Kidney (tissue), 13 donors: ENCODE measurements at regions not wholly inside any gene's neighbourhood (a gene's known extent, or its start where the extent isn't known, plus 50 kb on each side); places are given as distances from the start of the nearest gene placed in this dataset.

ENCODE experiments used
- DNase-seq, 5 donors: peaks; one replicate each; pipeline ENCODE4 v3.0.0-alpha.2; 2013 to 2020
- FAIRE-seq: peaks from 2 replicates; lab custom pipeline; 2012; peaks lifted over from hg19 to GRCh38; lab: Jason Lieb, UNC
- H3K27ac ChIP-seq, 2 donors: one replicate each; pipeline ENCODE4 v1.7.0; 2013; ENCODE audit warnings: low read depth in 2 of 2, low read length in 2 of 2, inconsistent platforms in 1 of 2
- H3K27me3 ChIP-seq: one replicate; pipeline ENCODE4 v1.7.1; 2013; ENCODE audit warnings: low read length, inconsistent platforms; ENCODE audit not compliant: control insufficient read depth, insufficient read depth
- H3K36me3 ChIP-seq, 3 donors: one replicate each; pipeline versions ENCODE4 v1.7.0 to v1.7.1; 2013; ENCODE audit warnings: low read length in 3 of 3, control low read depth in 1 of 3, inconsistent platforms in 1 of 3; ENCODE audit not compliant: insufficient read depth in 3 of 3, control insufficient read depth in 2 of 3
- H3K4me1 ChIP-seq, 3 donors: one replicate each; pipeline versions ENCODE4 v1.7.0 to v1.7.1; 2013; ENCODE audit warnings: low read length in 3 of 3, inconsistent platforms in 1 of 3, low read depth in 1 of 3; ENCODE audit not compliant: control insufficient read depth in 2 of 3, insufficient read depth in 2 of 3
- H3K4me3 ChIP-seq, 3 donors: one replicate each; pipeline versions ENCODE4 v1.7.0 to v1.8.1; 2013; ENCODE audit warnings: low read length in 3 of 3, control low read depth in 1 of 3, inconsistent platforms in 1 of 3
- H3K9ac ChIP-seq, 3 donors: one replicate each; pipeline versions ENCODE4 v1.7.0 to v1.7.1; 2013; ENCODE audit warnings: low read length in 3 of 3, control low read depth in 1 of 3, inconsistent platforms in 1 of 3
- H3K9me3 ChIP-seq, 3 donors: one replicate each; pipeline versions ENCODE4 v1.7.0 to v1.7.1; 2013; ENCODE audit warnings: low read length in 3 of 3, control low read depth in 1 of 3, inconsistent platforms in 1 of 3; ENCODE audit not compliant: control insufficient read depth in 2 of 3, insufficient read depth in 1 of 3
- CTCF ChIP-seq: IDR thresholded peaks from 3 replicates; pipeline ENCODE4 v1.5.1; 2012; ENCODE audit warnings: mild to moderate bottlenecking, moderate library complexity, borderline replicate concordance; ENCODE audit not compliant: insufficient read depth; ENCODE audit errors: extremely low read depth
- intact Hi-C: fragments of 100-400 bp; cut with DNase I; formaldehyde crosslinking; loops from one replicate; pipeline ENCODE4 v1.11.1; 2022
- donor health status: control.
- donor health status: control.
- donor health status: control.
- donor health status: control.
- donor health status: control.
- donor health status: DM: yes; HTN: yes; CAD: no.
- donor health status: Normal renal cell carcinoma (clear cell type).

DNA sequence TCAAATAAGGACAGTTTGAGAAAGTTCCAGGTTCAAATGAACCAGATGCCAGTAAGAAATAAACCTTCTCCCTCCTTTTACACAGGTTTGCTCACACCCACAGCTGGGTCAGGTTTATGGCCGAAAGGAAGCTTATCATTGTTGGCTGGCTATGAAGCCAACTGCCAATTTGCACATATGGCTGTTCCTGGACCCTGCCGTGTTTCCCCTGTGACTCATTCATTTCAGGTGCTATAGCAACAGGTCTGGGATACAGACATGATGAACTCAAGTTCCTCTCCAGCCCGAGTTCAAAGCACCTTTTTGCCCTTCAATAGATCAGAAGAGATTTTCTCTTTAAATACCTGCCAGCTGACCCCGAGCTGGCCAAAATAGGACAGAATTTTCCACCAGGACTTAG lies 134.4 kb upstream of the SMYD2 start:
- no peak overlapping the region for H3K27ac ChIP-seq
- no peak overlapping the region for H3K9ac ChIP-seq
- H3K27me3 ChIP-seq = no peaks in the 10 kb centered on the region
- no peaks in the 10 kb centered on the region for H3K36me3 ChIP-seq
- H3K4me1 ChIP-seq = no peaks in the 10 kb centered on the region
- DNase-seq (no peak), FAIRE-seq (no peak)
- no peaks in the 10 kb centered on the region for H3K9me3 ChIP-seq
- no peak overlapping the region for H3K4me3 ChIP-seq
- intact Hi-C loops = no loop called here
- TF ChIP-seq CTCF = no peak

GRCh38 chr1:214154596-214155292 lies 126.2 kb upstream of the SMYD2 start:
- DNase-seq = peak in 1 of 5 donors; percentile 52
- H3K36me3 ChIP-seq = no peaks in the 10 kb centered on the region
- FAIRE-seq = no peak
- no peak overlapping the region for H3K27ac ChIP-seq
- H3K4me1 ChIP-seq = no peaks in the 10 kb centered on the region
- no peaks in the 10 kb centered on the region for H3K27me3 ChIP-seq
- H3K9ac ChIP-seq = no peak overlapping the region
- intact Hi-C loops = no loop called here
- TF ChIP-seq CTCF = no peak
- H3K4me3 ChIP-seq = no peak overlapping the region
- no peaks in the 10 kb centered on the region for H3K9me3 ChIP-seq

DNA sequence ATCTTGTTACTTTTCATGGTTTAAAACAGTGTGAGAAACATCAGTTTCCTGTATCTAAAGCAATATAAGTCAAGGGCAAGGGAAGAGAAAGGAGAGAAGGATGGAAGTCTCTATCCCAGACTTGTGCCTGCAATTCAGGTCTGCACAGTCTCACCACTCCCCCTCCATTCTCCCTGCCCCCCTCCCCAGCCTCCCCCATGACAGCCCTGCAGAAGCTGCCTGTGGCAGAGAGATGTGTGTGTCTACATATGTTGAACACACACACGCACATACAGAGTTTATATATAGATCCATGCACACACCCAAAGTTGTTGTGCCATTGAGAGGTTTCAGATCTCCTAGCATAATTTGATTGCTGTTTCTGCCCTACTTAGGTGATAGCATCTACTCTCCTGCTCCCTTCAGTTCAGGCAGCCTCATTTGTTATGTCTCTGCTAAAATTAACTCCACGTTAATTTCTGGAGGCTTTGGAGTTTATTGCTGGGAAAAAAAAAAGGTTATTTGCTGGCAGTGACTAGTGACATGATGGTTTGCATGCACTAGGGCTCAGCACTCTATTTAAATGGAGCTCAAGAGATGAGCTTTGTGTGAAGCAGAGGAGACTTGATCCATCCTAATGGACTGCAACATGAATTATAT lies 124.9 kb upstream of the SMYD2 start:
- TF ChIP-seq CTCF = no peak
- H3K36me3 ChIP-seq = no peaks in the 10 kb centered on the region
- FAIRE-seq (no peak), DNase-seq (peak in 2 of 5 donors; percentile 3 to 12)
- no peak overlapping the region for H3K4me3 ChIP-seq
- H3K4me1 ChIP-seq = no peaks in the 10 kb centered on the region
- H3K9ac ChIP-seq = no peak overlapping the region
- no peaks in the 10 kb centered on the region for H3K27me3 ChIP-seq
- intact Hi-C loops = no loop called here
- no peaks in the 10 kb centered on the region for H3K9me3 ChIP-seq
- no peak overlapping the region for H3K27ac ChIP-seq
